22Rv1 (cell line): ENCODE measurements at regions not wholly inside any gene's neighbourhood (a gene's known extent, or its start where the extent isn't known, plus 50 kb on each side); places are given as distances from the start of the nearest gene placed in this dataset.

ENCODE experiments used
- H3K27ac ChIP-seq: fragments of 450-650 bp; 2 replicates; pipeline ENCODE4 v1.5.1; 2017
- ZFX ChIP-seq: fragments of 450-650 bp; IDR thresholded peaks from 2 replicates; pipeline ENCODE4 v1.6.1; 2017; ENCODE audit warnings: antibody characterized with exemption, borderline replicate concordance
- TF ChIP-seq, protein P1 (sequence below): fragments of 450-650 bp; IDR thresholded peaks from 2 replicates; pipeline ENCODE4 v1.5.1; 2017; ENCODE audit warnings: mild to moderate bottlenecking

DNA sequence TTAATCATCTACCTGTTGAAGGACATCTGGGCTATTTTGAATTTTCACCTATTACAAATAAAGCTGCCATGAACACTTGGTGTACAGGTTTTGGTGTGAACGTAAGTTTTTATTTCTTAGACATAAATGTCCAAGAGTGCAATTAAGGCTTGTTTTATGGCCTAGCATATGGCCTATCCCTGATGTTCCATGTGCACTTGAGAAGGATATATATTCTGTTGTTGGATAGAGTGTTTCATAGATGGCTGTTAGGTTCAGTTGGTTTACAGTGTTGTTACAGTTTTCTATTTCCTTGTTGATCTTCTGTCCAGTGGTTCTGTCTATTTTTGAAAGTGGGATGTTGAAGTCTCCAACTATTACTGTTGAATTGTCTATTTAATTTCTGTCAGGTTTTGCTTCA lies 61.2 kb upstream of the NFASC start:
- TF ChIP-seq ZFX = no peak
- H3K27ac ChIP-seq = no peak overlapping the region

DNA sequence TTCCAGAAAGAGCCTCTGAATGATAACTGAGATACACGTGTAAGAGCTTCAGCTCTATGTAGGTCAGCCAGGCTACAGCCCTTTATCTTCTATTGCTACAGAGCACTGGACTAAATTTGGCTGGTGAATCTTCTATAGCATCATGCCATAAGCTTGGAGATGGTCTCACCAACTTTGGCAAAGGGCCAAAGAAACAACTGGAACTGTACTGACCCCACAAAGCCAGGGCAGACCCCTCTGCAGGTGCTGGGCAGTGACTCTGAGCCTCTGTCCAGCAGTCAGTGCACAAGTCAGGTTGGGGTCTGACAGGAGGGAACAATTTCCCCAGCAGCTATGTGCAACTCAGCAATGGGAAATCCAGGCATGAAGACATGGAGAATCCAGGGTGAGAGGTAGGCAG lies 57.8 kb upstream of the NFASC start:
- TF ChIP-seq ZFX = no peak
- TF ChIP-seq, protein P1, sequence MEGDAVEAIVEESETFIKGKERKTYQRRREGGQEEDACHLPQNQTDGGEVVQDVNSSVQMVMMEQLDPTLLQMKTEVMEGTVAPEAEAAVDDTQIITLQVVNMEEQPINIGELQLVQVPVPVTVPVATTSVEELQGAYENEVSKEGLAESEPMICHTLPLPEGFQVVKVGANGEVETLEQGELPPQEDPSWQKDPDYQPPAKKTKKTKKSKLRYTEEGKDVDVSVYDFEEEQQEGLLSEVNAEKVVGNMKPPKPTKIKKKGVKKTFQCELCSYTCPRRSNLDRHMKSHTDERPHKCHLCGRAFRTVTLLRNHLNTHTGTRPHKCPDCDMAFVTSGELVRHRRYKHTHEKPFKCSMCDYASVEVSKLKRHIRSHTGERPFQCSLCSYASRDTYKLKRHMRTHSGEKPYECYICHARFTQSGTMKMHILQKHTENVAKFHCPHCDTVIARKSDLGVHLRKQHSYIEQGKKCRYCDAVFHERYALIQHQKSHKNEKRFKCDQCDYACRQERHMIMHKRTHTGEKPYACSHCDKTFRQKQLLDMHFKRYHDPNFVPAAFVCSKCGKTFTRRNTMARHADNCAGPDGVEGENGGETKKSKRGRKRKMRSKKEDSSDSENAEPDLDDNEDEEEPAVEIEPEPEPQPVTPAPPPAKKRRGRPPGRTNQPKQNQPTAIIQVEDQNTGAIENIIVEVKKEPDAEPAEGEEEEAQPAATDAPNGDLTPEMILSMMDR = no peak
- H3K27ac ChIP-seq = no peak overlapping the region

DNA sequence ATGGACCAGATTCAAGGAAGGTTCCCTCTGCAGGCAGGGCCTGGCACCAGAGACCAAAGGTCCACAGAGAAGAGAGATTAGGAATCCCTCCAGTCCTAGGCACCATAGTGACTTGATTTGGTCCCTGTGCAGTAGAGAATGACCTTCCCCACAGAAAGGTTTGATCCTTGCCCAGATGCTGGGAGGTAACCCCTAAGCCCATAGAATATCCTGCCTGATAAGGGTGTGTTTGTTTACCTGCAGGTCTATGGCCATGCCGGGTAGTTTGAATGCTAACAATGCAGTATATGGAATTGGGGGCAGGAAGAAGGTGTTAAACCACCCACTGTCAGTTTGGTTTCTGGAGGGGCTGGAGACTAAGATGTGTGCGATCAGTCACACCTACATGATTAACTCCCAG lies 57.1 kb upstream of the NFASC start:
- no peak overlapping the region for H3K27ac ChIP-seq
- TF ChIP-seq ZFX = no peak
- TF ChIP-seq, protein P1 = no peak

DNA sequence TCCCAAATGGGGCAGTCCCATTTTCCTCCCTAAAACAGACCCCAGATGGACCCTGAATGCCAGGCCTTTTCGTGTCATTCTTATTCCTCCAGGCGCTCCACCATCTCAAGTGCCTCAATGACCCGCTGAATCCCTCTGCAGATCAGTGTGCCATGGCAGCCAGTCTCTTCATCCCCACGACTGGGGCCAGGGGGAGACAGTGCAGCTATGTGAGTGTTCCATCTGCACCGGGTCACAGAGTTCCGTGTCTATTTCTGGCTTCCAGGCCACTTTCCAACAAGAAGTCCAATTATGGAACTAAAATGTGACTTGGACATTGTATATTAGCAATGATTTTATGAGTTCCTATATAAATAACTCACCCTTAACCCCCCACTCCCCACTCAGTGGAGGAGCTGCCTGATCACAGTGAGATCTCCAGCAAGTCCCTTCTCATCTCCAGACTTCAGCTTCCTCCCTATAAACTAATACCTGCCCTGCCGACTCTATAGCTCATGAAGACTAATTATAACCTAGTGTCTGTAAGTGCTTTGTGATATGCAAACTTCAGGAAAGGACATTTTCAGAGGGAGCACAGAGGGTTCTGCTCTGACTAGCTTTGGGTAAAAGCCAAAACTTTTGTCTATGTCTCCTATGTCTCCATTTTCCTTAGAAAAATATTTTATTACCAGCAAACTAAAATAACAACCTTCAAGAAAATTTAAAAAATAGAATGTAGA lies 56.3 kb upstream of the NFASC start:
- TF ChIP-seq, protein P1 = no peak
- TF ChIP-seq ZFX = no peak
- H3K27ac ChIP-seq = no peak overlapping the region

DNA sequence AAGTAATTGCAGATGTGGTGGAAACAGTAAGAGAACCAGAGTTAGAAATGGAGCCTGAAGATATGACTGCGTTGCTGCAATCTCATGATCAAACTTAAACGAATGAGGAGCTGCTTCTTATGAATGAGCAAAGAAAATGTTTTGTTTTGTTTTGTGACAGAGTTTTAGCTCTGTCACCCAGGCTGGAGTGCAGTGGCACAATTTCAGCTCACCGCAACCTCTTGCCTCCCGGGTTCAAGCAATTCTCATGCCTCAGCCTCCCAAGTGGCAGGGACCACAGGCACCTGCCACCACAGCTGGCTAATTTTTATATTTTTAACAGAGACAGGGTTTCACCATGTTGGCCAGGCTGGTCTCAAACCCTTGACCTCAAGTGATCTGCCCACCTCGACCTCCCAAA lies 53.3 kb upstream of the NFASC start:
- TF ChIP-seq, protein P1 = no peak
- TF ChIP-seq ZFX = no peak
- no peak overlapping the region for H3K27ac ChIP-seq

DNA sequence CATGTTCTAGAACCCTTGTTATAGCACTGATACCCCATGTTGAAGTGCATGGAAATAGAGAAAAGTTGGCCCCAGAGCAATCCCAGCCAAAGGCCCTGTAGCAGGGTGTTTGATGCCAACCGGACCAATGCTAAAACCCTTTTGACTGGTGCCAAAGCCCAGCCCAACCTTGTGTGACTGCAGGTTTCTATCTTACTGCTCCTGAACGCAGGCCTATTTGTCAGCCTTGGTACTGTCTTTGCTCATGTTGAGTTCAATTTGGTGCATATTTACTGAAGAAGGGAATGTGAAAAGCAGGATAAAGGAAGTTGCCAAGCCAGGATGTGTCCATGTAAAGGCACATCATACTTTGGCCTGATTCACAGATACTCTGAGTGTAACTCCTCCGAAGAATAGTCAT lies 51.7 kb upstream of the NFASC start:
- TF ChIP-seq, protein P1 = no peak
- no peak for TF ChIP-seq ZFX
- H3K27ac ChIP-seq = peak overlapping the region; percentile 43

DNA sequence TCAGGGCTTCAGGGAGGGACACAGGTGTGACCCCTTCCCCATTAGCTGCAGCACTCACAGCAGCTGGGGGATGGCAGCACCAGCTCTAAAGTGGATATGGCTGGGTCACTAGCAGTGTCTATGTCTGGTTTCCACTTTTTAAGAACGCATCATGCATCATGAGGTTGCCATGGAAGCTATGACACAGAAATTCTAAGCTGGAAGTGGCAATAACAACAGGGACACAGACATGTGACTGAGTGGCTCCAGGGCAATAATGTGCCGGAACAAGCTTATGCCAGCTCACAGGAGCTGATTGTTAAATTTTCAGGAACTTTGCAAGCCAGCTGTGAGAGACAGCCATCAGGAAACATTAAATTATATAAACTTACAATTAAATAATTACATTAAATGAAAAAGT lies 51.2 kb upstream of the NFASC start:
- no peak for TF ChIP-seq ZFX
- H3K27ac ChIP-seq = peak overlapping the region; percentile 43
